HL-60 (cell line): ENCODE measurements at regions not wholly inside any gene's neighbourhood (a gene's known extent, or its start where the extent isn't known, plus 50 kb on each side); places are given as distances from the start of the nearest gene placed in this dataset.

Experiments
- DNase-seq, 2 experiments: peaks; one replicate each; pipeline ENCODE4 v3.0.0-alpha.2; 2010 to 2020; ENCODE audit warnings: low read depth in 1 of 2, low spot score in 1 of 2
- H3K27ac ChIP-seq: fragments of 250-450 bp; sonication (Bioruptor Pico); replicated peaks from 2 replicates; pipeline ENCODE4 v1.5.1; 2020; ENCODE audit warnings: mild to moderate bottlenecking, moderate library complexity
- H3K27me3 ChIP-seq: fragments of 250-450 bp; sonication (Bioruptor Pico); 2 replicates; pipeline ENCODE4 v1.5.1; 2021; ENCODE audit warnings: mild to moderate bottlenecking, moderate library complexity; ENCODE audit not compliant: insufficient read depth, poor library complexity, severe bottlenecking
- H3K4me3 ChIP-seq: replicated peaks from 2 replicates; pipeline ENCODE4 v1.5.1; 2011; ENCODE audit warnings: mild to moderate bottlenecking, control low read depth, low read length; ENCODE audit not compliant: insufficient read depth
- CTCF ChIP-seq: IDR thresholded peaks from one replicate; pipeline ENCODE4 v1.5.1; 2011; ENCODE audit warnings: low read length, control low read depth, inconsistent platforms; ENCODE audit not compliant: insufficient read depth
- GABPA ChIP-seq: IDR thresholded peaks from 2 replicates; pipeline ENCODE4 v1.6.1; 2012; ENCODE audit warnings: low read depth
- POLR2AphosphoS5 ChIP-seq: IDR thresholded peaks from 2 replicates; pipeline ENCODE4 v1.6.1; 2012; ENCODE audit warnings: low read depth
- SPI1 ChIP-seq: IDR thresholded peaks from 2 replicates; pipeline ENCODE4 v1.6.1; 2012; ENCODE audit warnings: low read depth, mild to moderate bottlenecking, borderline replicate concordance
- TF ChIP-seq, protein P1 (sequence below): IDR thresholded peaks from 2 replicates; pipeline ENCODE4 v1.6.1; 2012; ENCODE audit warnings: low read depth; ENCODE audit not compliant: insufficient replicate concordance

DNA sequence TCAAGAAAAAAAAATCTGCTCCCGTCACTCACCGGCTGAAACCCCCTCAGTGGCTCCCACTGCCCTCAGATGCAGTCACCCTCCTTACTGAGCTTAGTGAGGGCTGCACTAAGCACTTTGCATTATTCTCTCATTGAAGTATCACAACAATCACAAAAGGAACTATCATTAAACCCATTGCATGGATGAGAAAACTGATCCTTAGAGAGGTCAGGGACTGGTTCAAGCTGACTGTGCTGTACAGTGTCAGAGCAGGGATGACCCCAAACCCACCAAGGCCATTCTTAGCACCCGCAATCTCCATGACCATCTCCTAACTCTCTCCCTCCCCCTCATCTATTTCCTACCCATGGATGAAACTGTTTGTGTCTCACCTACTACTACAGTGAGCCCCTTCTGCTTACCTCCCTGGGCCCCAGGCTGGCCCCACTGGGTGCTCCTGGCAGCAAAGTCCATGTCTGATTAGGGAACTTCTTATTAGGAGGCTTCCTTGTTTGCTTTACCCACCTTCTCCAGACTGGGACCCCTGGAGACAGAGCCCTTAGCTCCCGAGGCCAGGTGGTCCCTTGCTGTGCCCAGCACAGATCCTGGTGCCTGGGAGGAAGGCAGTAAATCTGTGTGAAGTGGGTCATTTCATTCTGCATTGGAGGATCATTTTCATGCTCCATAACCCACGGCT is 139.3 kb upstream of the ID2 start:
- Histone ChIP-seq H3K27ac (peak overlapping the region; percentile 93), H3K4me3 (no peak overlapping the region), H3K27me3 (no peaks in the 10 kb centered on the region)
- TF ChIP-seq SPI1 (no peak), POLR2AphosphoS5 (no peak), CTCF (no peak), GABPA (no peak)
- TF ChIP-seq, protein P1, sequence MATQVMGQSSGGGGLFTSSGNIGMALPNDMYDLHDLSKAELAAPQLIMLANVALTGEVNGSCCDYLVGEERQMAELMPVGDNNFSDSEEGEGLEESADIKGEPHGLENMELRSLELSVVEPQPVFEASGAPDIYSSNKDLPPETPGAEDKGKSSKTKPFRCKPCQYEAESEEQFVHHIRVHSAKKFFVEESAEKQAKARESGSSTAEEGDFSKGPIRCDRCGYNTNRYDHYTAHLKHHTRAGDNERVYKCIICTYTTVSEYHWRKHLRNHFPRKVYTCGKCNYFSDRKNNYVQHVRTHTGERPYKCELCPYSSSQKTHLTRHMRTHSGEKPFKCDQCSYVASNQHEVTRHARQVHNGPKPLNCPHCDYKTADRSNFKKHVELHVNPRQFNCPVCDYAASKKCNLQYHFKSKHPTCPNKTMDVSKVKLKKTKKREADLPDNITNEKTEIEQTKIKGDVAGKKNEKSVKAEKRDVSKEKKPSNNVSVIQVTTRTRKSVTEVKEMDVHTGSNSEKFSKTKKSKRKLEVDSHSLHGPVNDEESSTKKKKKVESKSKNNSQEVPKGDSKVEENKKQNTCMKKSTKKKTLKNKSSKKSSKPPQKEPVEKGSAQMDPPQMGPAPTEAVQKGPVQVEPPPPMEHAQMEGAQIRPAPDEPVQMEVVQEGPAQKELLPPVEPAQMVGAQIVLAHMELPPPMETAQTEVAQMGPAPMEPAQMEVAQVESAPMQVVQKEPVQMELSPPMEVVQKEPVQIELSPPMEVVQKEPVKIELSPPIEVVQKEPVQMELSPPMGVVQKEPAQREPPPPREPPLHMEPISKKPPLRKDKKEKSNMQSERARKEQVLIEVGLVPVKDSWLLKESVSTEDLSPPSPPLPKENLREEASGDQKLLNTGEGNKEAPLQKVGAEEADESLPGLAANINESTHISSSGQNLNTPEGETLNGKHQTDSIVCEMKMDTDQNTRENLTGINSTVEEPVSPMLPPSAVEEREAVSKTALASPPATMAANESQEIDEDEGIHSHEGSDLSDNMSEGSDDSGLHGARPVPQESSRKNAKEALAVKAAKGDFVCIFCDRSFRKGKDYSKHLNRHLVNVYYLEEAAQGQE = no peak
- no peak for DNase-seq

DNA sequence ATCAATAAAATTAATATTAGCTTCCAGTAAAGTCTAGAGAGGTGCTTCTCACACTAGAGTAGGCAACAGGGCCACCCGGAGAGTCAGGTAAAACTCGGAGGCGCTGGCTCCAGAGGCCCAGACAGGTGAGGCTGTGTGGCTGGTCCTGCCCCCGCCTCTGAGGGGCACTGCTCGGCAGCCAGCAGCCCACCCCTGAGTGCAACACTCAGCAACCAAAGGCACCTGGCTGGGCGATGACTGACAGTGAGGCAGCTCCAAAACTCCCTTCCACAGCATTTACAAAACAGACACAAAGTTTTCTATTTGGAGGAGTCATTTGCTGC is 138.8 kb upstream of the ID2 start:
- no peak overlapping the region for H3K4me3 ChIP-seq

DNA sequence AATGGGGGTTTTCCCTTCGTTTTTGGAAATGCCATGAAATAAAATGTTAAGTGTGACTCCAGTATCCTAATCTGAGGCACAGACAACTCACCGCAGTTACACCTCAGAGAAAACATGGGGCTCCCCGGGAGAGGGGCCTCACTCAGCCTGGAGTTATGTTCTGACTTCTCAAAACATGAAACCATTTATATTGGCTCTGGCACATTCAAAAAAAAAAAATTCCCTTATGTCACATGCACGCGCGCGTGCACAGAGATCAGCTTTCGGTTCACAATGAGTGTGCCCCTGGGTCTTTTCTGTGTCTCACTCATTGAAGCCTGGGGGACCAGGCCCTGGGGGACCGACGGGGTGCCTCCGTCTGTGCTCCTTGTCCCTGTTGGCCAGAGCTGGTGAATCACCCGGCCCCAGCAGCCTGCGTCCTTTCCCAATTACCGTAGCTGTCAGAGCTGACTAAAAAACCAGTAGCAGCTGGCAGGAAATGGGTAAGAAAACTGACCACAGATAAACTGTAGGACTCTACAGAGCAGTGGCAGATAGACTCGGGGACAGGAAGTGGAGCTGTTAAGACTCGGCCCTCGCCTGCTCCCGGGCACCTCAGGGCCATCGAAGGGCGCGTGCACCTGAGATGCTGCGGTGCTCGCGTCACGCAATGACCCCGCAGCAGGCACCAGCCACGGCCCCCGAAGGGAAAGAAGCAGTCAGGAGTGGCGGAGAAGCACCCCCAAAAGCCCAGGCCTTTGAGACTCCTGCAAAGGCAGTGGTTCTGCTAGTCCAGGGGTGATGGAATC is 138.3 kb upstream of the ID2 start:
- peak; percentile 95 to 97 for DNase-seq
- TF ChIP-seq POLR2AphosphoS5 (peak; percentile 96), CTCF (no peak), SPI1 (peak; percentile 80), GABPA (peak; percentile 60; the same call in 1 of the 2 replicates)
- TF ChIP-seq, protein P1 = no peak
- no peak overlapping the region for H3K4me3 ChIP-seq
- H3K27me3 ChIP-seq = no peaks in the 10 kb centered on the region
- peak overlapping the region; percentile 93 for H3K27ac ChIP-seq

More for the DNA sequence above, 138.8 kb upstream of the ID2 start:
- TF ChIP-seq, protein P1 = no peak
- no peak for TF ChIP-seq SPI1
- TF ChIP-seq GABPA = no peak
- TF ChIP-seq POLR2AphosphoS5 = no peak
- TF ChIP-seq CTCF = no peak
- Histone ChIP-seq H3K27ac (peak overlapping the region; percentile 93), H3K27me3 (no peaks in the 10 kb centered on the region)
- no peak for DNase-seq
